Liver (tissue), 8 donors: ENCODE measurements at regions not wholly inside any gene's neighbourhood (a gene's known extent, or its start where the extent isn't known, plus 50 kb on each side); places are given as distances from the start of the nearest gene placed in this dataset.

Experiments
- DNase-seq: peaks from one replicate; pipeline ENCODE4 v3.0.0-alpha.2; 2017; ENCODE audit warnings: low spot score
- H3K27ac ChIP-seq, 2 donors: one replicate each; pipeline ENCODE4 v1.7.0; 2013; ENCODE audit warnings: inconsistent platforms in 2 of 2, low read length in 2 of 2, control low read depth in 1 of 2, low read depth in 1 of 2, mild to moderate bottlenecking in 1 of 2
- H3K27me3 ChIP-seq, 4 donors: one replicate each; pipeline versions ENCODE4 v1.6.1 to v1.7.0; 2013; ENCODE audit warnings: low read length in 3 of 4, inconsistent platforms in 1 of 4, mild to moderate bottlenecking in 1 of 4, moderate library complexity in 1 of 4; ENCODE audit not compliant: control insufficient read depth in 4 of 4, insufficient read depth in 4 of 4
- H3K36me3 ChIP-seq, 4 donors: one replicate each; pipeline versions ENCODE4 v1.6.1 to v1.7.0; 2013; ENCODE audit warnings: low read length in 3 of 4, mild to moderate bottlenecking in 3 of 4, low read depth in 1 of 4, moderate library complexity in 1 of 4; ENCODE audit not compliant: control insufficient read depth in 4 of 4, insufficient read depth in 3 of 4
- H3K4me1 ChIP-seq, 4 donors: one replicate each; pipeline versions ENCODE4 v1.6.1 to v1.7.0; 2013; ENCODE audit warnings: low read length in 3 of 4, mild to moderate bottlenecking in 3 of 4, moderate library complexity in 1 of 4; ENCODE audit not compliant: control insufficient read depth in 4 of 4, insufficient read depth in 4 of 4
- H3K4me3 ChIP-seq, 3 donors: one replicate each; pipeline versions ENCODE4 v1.6.1 to v1.7.0; 2013; ENCODE audit warnings: low read length in 3 of 3, control low read depth in 1 of 3, low read depth in 1 of 3, mild to moderate bottlenecking in 1 of 3
- H3K9ac ChIP-seq, 2 donors: one replicate each; pipeline ENCODE4 v1.7.0; 2013; ENCODE audit warnings: low read length in 2 of 2, mild to moderate bottlenecking in 2 of 2, moderate library complexity in 2 of 2, control low read depth in 1 of 2, low read depth in 1 of 2
- H3K9me3 ChIP-seq, 4 donors: one replicate each; pipeline versions ENCODE4 v1.6.1 to v1.7.0; 2013; ENCODE audit warnings: low read length in 3 of 4; ENCODE audit not compliant: control insufficient read depth in 4 of 4
- CTCF ChIP-seq: fragments of 150-350 bp; IDR thresholded peaks from 2 replicates; pipeline ENCODE4 v1.5.1; 2017; ENCODE audit warnings: improper control_type of control experiment, low read depth, low read length; ENCODE audit not compliant: missing input control
- EGR1 ChIP-seq, 2 donors: IDR thresholded peaks; 2 replicates each; pipeline ENCODE4 v1.6.1; 2016 to 2018; ENCODE audit warnings: antibody characterized with exemption in 2 of 2, low read depth in 2 of 2
- FOXA2 ChIP-seq: IDR thresholded peaks from 2 replicates; pipeline ENCODE4 v1.6.1; 2016; ENCODE audit warnings: antibody characterized with exemption
- GABPA ChIP-seq, 2 donors: IDR thresholded peaks in 1 of 2; conservative IDR thresholded peaks in 1 of 2; 2 replicates each; pipeline ENCODE4 v1.6.1; 2016; ENCODE audit warnings: antibody characterized with exemption in 2 of 2, mild to moderate bottlenecking in 1 of 2, moderate library complexity in 1 of 2
- HNF4A ChIP-seq, 2 donors: conservative IDR thresholded peaks; 2 replicates each; pipeline ENCODE4 v1.6.1; 2016; ENCODE audit warnings: antibody characterized with exemption in 2 of 2, mild to moderate bottlenecking in 2 of 2
- HNF4G ChIP-seq: IDR thresholded peaks from 2 replicates; pipeline ENCODE4 v1.6.1; 2016; ENCODE audit warnings: antibody characterized with exemption
- JUND ChIP-seq, 2 donors: IDR thresholded peaks; 2 replicates each; pipeline ENCODE4 v1.6.1; 2016; ENCODE audit warnings: antibody characterized with exemption in 2 of 2
- MAX ChIP-seq: IDR thresholded peaks from 2 replicates; pipeline ENCODE4 v1.6.1; 2016; ENCODE audit warnings: antibody characterized with exemption
- NR2F2 ChIP-seq: IDR thresholded peaks from 2 replicates; pipeline ENCODE4 v1.6.1; 2016; ENCODE audit warnings: antibody characterized with exemption
- RAD21 ChIP-seq, 2 donors: IDR thresholded peaks; 2 replicates each; pipeline ENCODE4 v1.6.1; 2016; ENCODE audit warnings: antibody characterized with exemption in 2 of 2, mild to moderate bottlenecking in 2 of 2
- RXRA ChIP-seq, 2 donors: IDR thresholded peaks; 2 replicates each; pipeline ENCODE4 v1.6.1; 2017 to 2018; ENCODE audit warnings: antibody characterized with exemption in 2 of 2, mild to moderate bottlenecking in 1 of 2
- TAF1 ChIP-seq: conservative IDR thresholded peaks from 2 replicates; pipeline ENCODE4 v1.6.1; 2016; ENCODE audit warnings: antibody characterized with exemption, mild to moderate bottlenecking
- YY1 ChIP-seq: IDR thresholded peaks from 2 replicates; pipeline ENCODE4 v1.6.1; 2016; ENCODE audit warnings: antibody characterized with exemption, mild to moderate bottlenecking
- WGBS: extraction: QIAGEN DNeasy Blood & Tissue Kit; methylation state at CpG from one replicate; pipeline ENCODE4 v1.1.7; 2013; 5-methylcytosine and 5-hydroxymethylcytosine counted together
- TF ChIP-seq, protein P1 (sequence below): IDR thresholded peaks from 2 replicates; pipeline ENCODE4 v1.6.1; 2016; ENCODE audit warnings: antibody characterized with exemption
- TF ChIP-seq, protein P2 (sequence below): IDR thresholded peaks from 2 replicates; pipeline ENCODE4 v1.6.1; 2016; ENCODE audit warnings: antibody characterized with exemption, mild to moderate bottlenecking
- TF ChIP-seq, protein P3 (sequence below): IDR thresholded peaks from 2 replicates; pipeline ENCODE4 v1.6.1; 2016; ENCODE audit warnings: antibody characterized with exemption
- donor health status: healthy.
- donor health status: healthy.
- donor health status: healthy.
- donor health status: healthy.
- donor health status: healthy.

DNA sequence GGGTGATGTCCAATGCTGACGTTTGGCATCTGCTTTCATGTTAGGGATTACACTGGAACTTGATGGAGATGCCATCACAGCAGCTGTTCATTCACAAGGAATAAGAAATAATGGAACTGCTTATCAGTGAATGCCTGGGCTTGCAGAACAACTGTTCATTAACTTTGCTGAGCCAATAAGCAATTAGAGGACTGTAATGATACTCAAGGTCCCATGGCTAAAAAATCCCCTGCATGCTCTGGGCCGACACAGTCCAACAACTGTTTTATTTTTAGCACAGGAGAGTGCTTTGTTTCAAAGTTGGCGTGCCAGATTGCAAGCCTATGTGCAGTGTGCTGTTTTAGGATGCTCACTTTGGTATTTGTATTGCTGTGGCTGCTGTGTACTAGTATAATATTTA is 408.0 kb upstream of the RGPD4 start:
- DNase-seq = no peak
- H3K4me3 ChIP-seq = no peak overlapping the region
- 22% methylated on average over 3 of the region's 3 CpGs for WGBS
- no peak overlapping the region for H3K27ac ChIP-seq
- H3K9me3 ChIP-seq = no peaks in the 10 kb centered on the region
- no peaks in the 10 kb centered on the region for H3K36me3 ChIP-seq
- no peak overlapping the region for H3K9ac ChIP-seq
- no peaks in the 10 kb centered on the region for H3K4me1 ChIP-seq
- H3K27me3 ChIP-seq = peaks cover 0 to 4% (median 0%) of the 10 kb centered on the region in 4 donors
- TF ChIP-seq CTCF = no peak
- TF ChIP-seq, protein P1, sequence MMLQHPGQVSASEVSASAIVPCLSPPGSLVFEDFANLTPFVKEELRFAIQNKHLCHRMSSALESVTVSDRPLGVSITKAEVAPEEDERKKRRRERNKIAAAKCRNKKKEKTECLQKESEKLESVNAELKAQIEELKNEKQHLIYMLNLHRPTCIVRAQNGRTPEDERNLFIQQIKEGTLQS = no peak
- no peak for TF ChIP-seq HNF4G
- TF ChIP-seq, protein P2, sequence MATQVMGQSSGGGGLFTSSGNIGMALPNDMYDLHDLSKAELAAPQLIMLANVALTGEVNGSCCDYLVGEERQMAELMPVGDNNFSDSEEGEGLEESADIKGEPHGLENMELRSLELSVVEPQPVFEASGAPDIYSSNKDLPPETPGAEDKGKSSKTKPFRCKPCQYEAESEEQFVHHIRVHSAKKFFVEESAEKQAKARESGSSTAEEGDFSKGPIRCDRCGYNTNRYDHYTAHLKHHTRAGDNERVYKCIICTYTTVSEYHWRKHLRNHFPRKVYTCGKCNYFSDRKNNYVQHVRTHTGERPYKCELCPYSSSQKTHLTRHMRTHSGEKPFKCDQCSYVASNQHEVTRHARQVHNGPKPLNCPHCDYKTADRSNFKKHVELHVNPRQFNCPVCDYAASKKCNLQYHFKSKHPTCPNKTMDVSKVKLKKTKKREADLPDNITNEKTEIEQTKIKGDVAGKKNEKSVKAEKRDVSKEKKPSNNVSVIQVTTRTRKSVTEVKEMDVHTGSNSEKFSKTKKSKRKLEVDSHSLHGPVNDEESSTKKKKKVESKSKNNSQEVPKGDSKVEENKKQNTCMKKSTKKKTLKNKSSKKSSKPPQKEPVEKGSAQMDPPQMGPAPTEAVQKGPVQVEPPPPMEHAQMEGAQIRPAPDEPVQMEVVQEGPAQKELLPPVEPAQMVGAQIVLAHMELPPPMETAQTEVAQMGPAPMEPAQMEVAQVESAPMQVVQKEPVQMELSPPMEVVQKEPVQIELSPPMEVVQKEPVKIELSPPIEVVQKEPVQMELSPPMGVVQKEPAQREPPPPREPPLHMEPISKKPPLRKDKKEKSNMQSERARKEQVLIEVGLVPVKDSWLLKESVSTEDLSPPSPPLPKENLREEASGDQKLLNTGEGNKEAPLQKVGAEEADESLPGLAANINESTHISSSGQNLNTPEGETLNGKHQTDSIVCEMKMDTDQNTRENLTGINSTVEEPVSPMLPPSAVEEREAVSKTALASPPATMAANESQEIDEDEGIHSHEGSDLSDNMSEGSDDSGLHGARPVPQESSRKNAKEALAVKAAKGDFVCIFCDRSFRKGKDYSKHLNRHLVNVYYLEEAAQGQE = no peak
- no peak for TF ChIP-seq MAX
- TF ChIP-seq, protein P3, sequence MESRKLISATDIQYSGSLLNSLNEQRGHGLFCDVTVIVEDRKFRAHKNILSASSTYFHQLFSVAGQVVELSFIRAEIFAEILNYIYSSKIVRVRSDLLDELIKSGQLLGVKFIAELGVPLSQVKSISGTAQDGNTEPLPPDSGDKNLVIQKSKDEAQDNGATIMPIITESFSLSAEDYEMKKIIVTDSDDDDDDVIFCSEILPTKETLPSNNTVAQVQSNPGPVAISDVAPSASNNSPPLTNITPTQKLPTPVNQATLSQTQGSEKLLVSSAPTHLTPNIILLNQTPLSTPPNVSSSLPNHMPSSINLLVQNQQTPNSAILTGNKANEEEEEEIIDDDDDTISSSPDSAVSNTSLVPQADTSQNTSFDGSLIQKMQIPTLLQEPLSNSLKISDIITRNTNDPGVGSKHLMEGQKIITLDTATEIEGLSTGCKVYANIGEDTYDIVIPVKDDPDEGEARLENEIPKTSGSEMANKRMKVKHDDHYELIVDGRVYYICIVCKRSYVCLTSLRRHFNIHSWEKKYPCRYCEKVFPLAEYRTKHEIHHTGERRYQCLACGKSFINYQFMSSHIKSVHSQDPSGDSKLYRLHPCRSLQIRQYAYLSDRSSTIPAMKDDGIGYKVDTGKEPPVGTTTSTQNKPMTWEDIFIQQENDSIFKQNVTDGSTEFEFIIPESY = no peak
- TF ChIP-seq TAF1 = no peak
- no peak for TF ChIP-seq JUND (IDR thresholded peaks at IDR 0.05)
- no peak for TF ChIP-seq FOXA2
- no peak for TF ChIP-seq EGR1 (IDR thresholded peaks at IDR 0.05; ENCODE audit: low read depth in 2 of 2)
- no peak for TF ChIP-seq GABPA (IDR thresholded peaks at IDR 0.05 in 1 of 2, conservative IDR thresholded peaks at IDR 0.05 in 1 of 2)
- TF ChIP-seq RAD21 (IDR thresholded peaks at IDR 0.05) = no peak
- TF ChIP-seq NR2F2 = no peak
- TF ChIP-seq RXRA (IDR thresholded peaks at IDR 0.05) = no peak
- no peak for TF ChIP-seq HNF4A (conservative IDR thresholded peaks at IDR 0.05)

DNA sequence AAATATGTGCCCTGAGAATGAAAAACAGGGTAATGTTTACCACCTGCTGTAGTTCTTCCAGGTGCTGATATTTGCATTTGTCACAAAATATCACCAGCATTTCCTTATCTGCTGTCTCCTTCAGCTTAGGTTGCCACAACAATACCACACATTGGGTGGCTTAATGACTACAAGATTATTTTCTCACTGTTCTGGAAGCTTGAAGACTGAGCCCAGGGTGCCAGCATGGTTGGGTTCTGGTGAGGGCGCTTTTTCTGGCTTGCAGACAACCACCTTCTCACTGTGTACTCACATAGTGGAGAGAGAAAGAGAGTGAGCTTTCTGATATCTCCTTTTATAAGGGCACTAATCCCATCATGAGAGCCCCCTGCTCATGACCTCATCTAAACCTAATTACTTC is 407.5 kb upstream of the RGPD4 start:
- TF ChIP-seq YY1 (no peak), MAX (no peak), HNF4A (conservative IDR thresholded peaks at IDR 0.05) (no peak), JUND (IDR thresholded peaks at IDR 0.05) (no peak)
- TF ChIP-seq, protein P3 = no peak
- WGBS = 59% methylated on average over 1 of the region's 1 CpG
- peaks cover 0 to 4% (median 0%) of the 10 kb centered on the region in 4 donors for H3K27me3 ChIP-seq

More for the DNA sequence above, 407.5 kb upstream of the RGPD4 start:
- Histone ChIP-seq H3K27ac (no peak overlapping the region), H3K4me3 (no peak overlapping the region), H3K4me1 (no peaks in the 10 kb centered on the region), H3K9me3 (no peaks in the 10 kb centered on the region), H3K9ac (no peak overlapping the region), H3K36me3 (no peaks in the 10 kb centered on the region)
- no peak for DNase-seq
